ENCODE measurements at regions not wholly inside any gene's neighbourhood (a gene's known extent, or its start where the extent isn't known, plus 50 kb on each side); places are given as distances from the start of the nearest gene placed in this dataset.

- TF ChIP-seq REST (IDR thresholded peaks at IDR 0.05; ENCODE audit: unreplicated experiment) (no peak), POLR2AphosphoS5 (IDR thresholded peaks at IDR 0.05; ENCODE audit: low read depth) (no peak), EZH2 (IDR thresholded peaks at IDR 0.05; ENCODE audit: low read depth, unreplicated experiment) (no peak), EZH2phosphoT487 (IDR thresholded peaks at IDR 0.05; ENCODE audit: unreplicated experiment) (no peak)
Observed at GRCh38 chr5:2375757-2376250, 375.7 kb downstream of the IRX2 start (continued).

- Mint-ChIP-seq H3K9me3 (peaks cover 18% of the 10 kb centered on the region), H3K27me3 (ENCODE audit: insufficient read depth, low read depth, poor library complexity) (peaks cover 2% of the 10 kb centered on the region), H3K4me3 (no peak overlapping the region), H3K27ac (no peak overlapping the region), H3K4me1 (peaks cover 3% of the 10 kb centered on the region; the same call in 2 of the 3 replicates), H3K36me3 (ENCODE audit: low read depth) (peaks cover under 1% of the 10 kb centered on the region; the same call in 2 of the 3 replicates)
- ATAC-seq, result no peak
- Histone ChIP-seq H3K4me1 (ENCODE audit: insufficient read depth) (no peaks in the 10 kb centered on the region), H3K79me2 (replicated peaks; ENCODE audit: insufficient read depth) (no peaks in the 10 kb centered on the region), H3K9me2 (ENCODE audit: insufficient read depth) (no peaks in the 10 kb centered on the region), H3K27ac (ENCODE audit: low read depth) (no peak overlapping the region), H3K4me3 (no peak overlapping the region), H3F3A (replicated peaks; ENCODE audit: low read depth) (no peaks in the 10 kb centered on the region), H3K27me3 (ENCODE audit: insufficient read depth) (no peaks in the 10 kb centered on the region), H2AFZ (no peak overlapping the region), H3K36me3 (ENCODE audit: insufficient read depth) (no peaks in the 10 kb centered on the region), H3K4me2 (no peak overlapping the region), H4K20me1 (replicated peaks; ENCODE audit: insufficient read depth) (no peaks in the 10 kb centered on the region)
- no peak for DNase-seq (ENCODE audit: low spot score)
- TF ChIP-seq REST (IDR thresholded peaks at IDR 0.05; ENCODE audit: unreplicated experiment) (no peak), ETS1 (IDR thresholded peaks at IDR 0.05) (no peak), ZNF462 (CRISPR knock-in tag; IDR thresholded peaks at IDR 0.05) (no peak)
Observed at GRCh38 chr5:2375291-2375690, 376.2 kb downstream of the IRX2 start.

Measured in GM23338 (cell line).